Kidney capillary endothelial cell (primary cell): ENCODE measurements at regions not wholly inside any gene's neighbourhood (a gene's known extent, or its start where the extent isn't known, plus 50 kb on each side); places are given as distances from the start of the nearest gene placed in this dataset.

Experiments
- DNase-seq: peaks from one replicate; pipeline ENCODE4 v3.0.0-alpha.2; 2018; ENCODE audit warnings: low spot score

DNA sequence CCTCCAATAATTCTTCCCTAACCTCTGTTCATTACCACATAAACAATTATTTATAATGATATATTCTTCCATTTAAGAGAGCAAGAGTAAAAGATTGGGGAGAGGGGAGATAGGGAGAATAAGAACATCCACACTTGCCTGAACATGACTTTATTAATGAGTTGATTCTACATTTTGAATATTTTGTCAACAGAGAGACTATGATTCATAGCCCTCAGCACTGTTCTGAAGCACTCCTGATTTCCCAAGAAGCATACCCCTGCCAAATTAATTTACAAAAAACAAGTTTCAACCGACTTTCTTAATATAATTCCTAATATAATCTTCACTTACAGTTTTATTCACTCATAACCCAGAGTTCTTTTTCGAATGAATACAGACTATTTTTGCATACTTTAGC, 828.8 kb downstream of the ROBO2 start:
- no peak for DNase-seq

- DNase-seq = no peak
Measured at GRCh38 chr3:77869423-77869822, 829.5 kb downstream of the ROBO2 start.

DNA sequence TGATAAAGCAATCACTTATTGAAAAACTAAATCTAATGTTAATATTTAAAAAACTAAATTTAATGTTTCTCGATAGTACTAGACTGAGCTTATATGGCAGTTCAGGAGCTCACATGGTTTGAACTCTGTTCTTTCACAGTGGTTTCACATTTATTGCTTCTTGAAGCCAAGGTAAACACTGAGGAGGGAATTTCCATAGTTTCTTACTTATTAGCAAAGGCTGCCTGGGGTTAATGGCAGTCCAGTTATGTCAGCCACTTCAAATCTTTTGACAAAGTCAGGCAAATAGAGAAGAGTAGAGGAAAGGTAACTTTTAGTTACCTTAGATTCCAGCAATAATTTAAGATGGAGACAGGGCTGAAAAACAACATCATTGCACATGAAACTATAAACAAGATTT, 831.5 kb downstream of the ROBO2 start:
- DNase-seq = no peak

- no peak for DNase-seq
Measured at GRCh38 chr3:77873598-77873997, 833.7 kb downstream of the ROBO2 start.

DNA sequence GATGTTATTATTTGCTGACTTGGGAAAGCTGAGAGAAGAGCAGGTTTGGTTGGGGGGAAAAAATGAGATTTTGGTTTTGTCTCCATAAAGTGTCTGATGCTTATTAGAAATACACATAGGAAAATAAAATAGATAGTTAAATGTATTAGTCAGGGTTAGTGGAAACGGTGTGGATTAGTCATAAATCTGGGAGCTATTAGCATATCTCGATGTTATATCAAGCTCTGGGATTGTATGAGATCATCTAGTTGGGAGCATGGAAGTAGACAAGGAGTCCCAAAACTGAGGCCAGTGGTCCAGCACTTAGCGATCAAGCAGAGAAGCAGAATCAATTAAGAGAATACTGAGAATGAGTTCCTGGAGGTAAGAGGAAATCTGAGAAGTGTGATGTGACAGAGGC, 845.5 kb downstream of the ROBO2 start:
- no peak for DNase-seq

DNA sequence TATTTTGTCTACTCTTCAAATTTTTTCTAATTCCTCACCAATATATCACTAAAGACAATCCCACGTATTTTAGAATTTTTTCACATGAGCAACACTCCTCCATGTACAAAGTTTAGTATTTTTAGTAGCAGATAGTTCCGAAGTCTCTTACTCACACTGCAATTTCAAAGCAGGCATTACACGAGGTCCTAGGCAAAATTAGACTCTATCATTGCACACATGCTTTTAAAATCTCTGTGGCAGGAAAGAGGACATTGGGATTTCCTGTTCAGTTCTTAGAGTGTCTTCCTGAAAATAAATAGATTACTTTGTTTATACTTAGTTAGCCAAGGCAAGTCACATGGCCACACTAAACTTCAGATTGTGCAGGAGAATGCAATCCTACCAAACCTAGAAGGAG, 847.7 kb downstream of the ROBO2 start:
- no peak for DNase-seq

DNA sequence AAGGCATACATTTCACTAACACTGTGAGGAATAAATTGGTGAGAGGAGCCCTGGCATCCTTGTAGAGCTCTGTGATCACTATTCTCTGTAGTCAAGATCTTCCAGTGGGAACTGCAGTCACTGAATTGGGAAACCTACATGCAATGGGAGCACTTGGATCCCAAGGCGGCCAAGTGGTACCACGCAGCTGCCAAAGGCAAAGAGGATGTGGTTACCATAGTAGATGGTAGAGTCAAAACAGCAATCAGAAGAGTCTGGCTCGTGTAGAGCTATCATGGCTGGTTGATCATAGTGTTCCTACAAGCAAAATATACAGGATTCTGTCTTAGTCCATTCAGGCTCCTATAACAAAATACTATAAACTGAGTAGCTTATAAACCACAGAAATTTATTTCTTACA, 849.7 kb downstream of the ROBO2 start:
- DNase-seq = no peak

- DNase-seq = no peak
Measured at GRCh38 chr3:77898621-77899020, 858.7 kb downstream of the ROBO2 start.

DNA sequence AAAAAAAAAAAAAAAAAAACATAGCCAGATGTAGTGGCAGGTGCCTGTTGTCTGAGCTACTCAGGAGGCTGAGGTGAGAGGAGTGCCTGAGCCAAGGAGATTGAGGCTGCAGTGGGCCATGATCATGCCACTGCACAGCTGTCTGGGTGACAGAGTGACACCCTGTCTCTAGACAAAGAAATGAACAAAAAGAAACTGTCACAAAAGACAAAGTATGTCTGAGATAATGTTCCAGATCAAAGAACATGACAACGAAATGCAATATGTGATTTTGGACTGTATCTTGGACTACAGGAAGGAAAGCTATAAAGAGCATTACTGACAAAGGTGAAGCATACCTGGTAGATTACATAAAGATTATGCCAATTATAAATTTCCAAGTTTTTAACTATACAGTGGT, 862.8 kb downstream of the ROBO2 start:
- DNase-seq = no peak

GRCh38 chr3:77906102-77906709, 866.3 kb downstream of the ROBO2 start:
- peak; percentile 94 for DNase-seq

- DNase-seq = no peak
Measured at GRCh38 chr3:77913524-77914174, 873.8 kb downstream of the ROBO2 start.

- DNase-seq = no peak
Measured at GRCh38 chr3:77915336-77915735, 875.4 kb downstream of the ROBO2 start.

DNA sequence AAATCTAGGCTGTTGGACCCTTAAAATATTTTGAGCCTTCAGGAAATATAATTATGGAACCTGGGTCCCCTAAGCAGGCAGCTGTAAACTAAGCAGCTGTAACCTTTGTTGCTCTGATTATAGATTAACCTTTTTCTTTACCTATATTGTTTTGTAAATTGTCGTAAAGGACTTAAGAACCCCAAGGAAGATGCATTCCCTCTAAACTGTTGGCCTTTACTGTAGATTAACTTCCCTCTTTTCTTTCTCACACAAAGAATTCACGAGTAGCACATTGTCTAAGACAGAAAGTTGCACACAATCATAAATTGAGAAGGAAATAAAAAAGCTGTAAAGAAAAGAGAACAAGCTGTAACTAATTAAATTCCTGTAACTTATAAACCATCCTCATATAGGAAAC, 877.3 kb downstream of the ROBO2 start:
- DNase-seq = no peak

- DNase-seq = no peak
Measured at GRCh38 chr3:77919244-77919643, 879.3 kb downstream of the ROBO2 start.

DNA sequence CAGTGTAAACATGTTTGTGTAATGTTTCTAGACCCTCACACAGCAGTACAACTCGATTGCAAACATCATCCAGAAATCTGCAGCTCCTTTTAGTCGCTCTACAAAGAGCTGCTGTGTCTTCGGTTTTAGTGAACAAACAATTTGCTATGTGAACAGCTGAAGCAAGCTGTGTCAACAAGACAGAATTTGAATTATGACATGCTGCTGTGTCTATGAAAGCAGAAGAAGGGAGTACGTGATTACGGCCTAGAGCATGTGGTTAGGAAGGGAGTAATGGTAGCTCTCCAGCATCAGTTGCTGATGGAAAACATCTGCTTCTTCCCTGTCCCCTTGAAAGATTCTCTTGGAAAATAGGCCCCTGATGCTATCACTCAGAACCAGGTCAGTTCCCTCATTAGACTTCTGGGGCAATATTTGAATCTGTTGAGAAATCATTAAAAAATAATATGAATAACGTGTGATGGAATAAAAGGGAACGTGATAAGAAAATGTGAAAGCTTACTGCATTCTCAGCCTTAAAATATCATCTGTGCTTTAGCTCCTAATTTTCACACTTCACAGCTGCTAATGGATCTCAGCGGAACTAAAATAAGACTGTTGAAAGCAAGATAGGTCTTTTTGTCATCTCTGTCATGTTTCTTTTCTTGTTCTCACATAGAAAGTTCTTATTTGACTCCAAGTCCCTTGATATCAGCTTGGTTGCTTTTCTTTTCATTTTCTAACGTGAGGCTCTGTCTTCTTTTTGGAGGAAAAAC, 891.5 kb downstream of the ROBO2 start:
- DNase-seq = no peak

DNA sequence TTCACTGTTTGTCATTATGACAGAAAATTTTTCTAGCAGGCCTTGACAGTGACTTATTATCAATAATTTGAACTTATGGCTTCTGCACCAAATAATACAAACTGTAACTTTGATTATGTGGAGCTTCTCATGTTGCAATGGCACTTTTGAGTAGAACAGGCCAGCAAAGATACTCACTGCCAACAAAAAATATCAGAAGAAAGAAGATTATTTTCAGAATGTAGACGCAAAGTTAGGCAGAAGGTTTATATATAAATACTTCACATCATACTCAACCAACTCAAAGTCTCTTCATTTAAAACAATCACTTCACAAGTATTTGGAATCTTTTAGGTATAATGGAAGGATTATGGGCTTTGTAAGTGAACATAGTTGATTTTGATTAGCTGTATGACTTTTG, 893.0 kb downstream of the ROBO2 start:
- DNase-seq = no peak

- DNase-seq = no peak
Measured at GRCh38 chr3:77933926-77934325, 894.0 kb downstream of the ROBO2 start.

GRCh38 chr3:77935418-77935817, 895.5 kb downstream of the ROBO2 start:
- DNase-seq = no peak

- peak; percentile 0 for DNase-seq
Measured at GRCh38 chr3:77939726-77940125, 899.8 kb downstream of the ROBO2 start.

GRCh38 chr3:77943598-77943997, 903.7 kb downstream of the ROBO2 start:
- DNase-seq = no peak

GRCh38 chr3:77945320-77945719, 905.4 kb downstream of the ROBO2 start:
- DNase-seq = no peak

DNA sequence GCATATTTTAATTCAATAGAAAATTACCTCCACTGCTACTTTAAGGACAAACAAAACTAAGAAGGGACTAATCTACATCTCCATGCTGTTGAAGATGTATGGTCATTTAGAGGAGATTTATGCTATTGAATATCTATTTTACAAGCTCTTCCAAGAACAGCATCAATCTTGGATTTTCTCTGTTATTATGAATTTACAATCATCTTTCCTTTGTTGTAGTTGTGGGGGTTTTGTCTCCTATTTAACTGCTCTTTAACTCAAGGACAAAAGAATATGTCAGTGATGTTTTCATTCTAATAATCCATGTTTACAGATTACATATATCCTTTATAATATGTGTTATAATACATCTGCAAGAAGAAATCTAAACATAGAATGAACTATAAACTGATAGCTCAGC, 907.8 kb downstream of the ROBO2 start:
- DNase-seq = no peak

- DNase-seq = no peak
Measured at GRCh38 chr3:77967621-77968020, 927.7 kb downstream of the ROBO2 start.

GRCh38 chr3:77976079-77976478, 936.2 kb downstream of the ROBO2 start:
- no peak for DNase-seq
